Thymus (tissue), 11 donors: ENCODE measurements at regions not wholly inside any gene's neighbourhood (a gene's known extent, or its start where the extent isn't known, plus 50 kb on each side); places are given as distances from the start of the nearest gene placed in this dataset.

Experiments
- DNase-seq, 9 donors: peaks; one replicate each; pipeline ENCODE4 v3.0.0-alpha.2; 2013; ENCODE audit warnings: low spot score in 9 of 9, low read depth in 6 of 9, missing footprints in 1 of 9
- H3K27ac ChIP-seq, 2 donors: one replicate each; pipeline ENCODE4 v1.5.1; 2013; ENCODE audit warnings: control low read depth in 1 of 2, low read depth in 1 of 2, low read length in 1 of 2, mild to moderate bottlenecking in 1 of 2, moderate library complexity in 1 of 2
- H3K27me3 ChIP-seq, 2 donors: one replicate each; pipeline ENCODE4 v1.5.1; 2013; ENCODE audit warnings: low read length in 1 of 2; ENCODE audit not compliant: control insufficient read depth in 2 of 2, insufficient read depth in 1 of 2
- H3K36me3 ChIP-seq, 2 donors: one replicate each; pipeline ENCODE4 v1.5.1; 2013; ENCODE audit warnings: low read length in 1 of 2, mild to moderate bottlenecking in 1 of 2, moderate library complexity in 1 of 2; ENCODE audit not compliant: control insufficient read depth in 2 of 2, insufficient read depth in 2 of 2
- H3K4me1 ChIP-seq, 2 donors: one replicate each; pipeline ENCODE4 v1.5.1; 2013; ENCODE audit warnings: low read length in 2 of 2; ENCODE audit not compliant: control insufficient read depth in 2 of 2, insufficient read depth in 2 of 2
- H3K4me3 ChIP-seq, 2 donors: one replicate each; pipeline ENCODE4 v1.5.1; 2013; ENCODE audit warnings: low read length in 2 of 2, control low read depth in 1 of 2, mild to moderate bottlenecking in 1 of 2
- H3K9me3 ChIP-seq, 2 donors: one replicate each; pipeline ENCODE4 v1.5.1; 2013; ENCODE audit warnings: low read length in 1 of 2, mild to moderate bottlenecking in 1 of 2; ENCODE audit not compliant: control insufficient read depth in 2 of 2, insufficient read depth in 1 of 2
- WGBS: extraction: QIAGEN DNeasy Blood & Tissue Kit; methylation state at CpG from one replicate; pipeline ENCODE4 v1.1.7; 2013; 5-methylcytosine and 5-hydroxymethylcytosine counted together
- donor health status: healthy.

DNA sequence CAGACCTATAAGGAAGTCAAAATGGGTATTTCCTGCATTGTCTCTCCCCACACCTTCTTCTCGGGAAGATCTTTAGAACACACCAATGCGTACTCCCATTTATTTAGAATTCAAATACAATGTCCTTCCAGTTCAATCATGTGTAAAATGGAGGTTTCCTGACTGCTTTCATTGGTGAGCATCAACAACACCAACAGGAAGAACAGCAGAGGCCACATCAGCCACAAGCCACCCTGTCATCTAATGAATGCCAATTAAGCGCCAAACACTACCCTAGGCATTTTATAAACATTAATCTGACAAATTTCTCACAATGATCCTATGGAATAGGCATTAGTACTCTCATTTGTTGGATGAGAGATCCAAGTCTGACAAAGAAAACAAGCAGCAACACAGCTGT, 68.4 kb upstream of the SMLR1 start:
- H3K9me3 ChIP-seq: no peaks in the 10 kb centered on the region
- 88% methylated on average over 3 of the region's 3 CpGs for WGBS
- H3K27ac ChIP-seq: no peak overlapping the region
- H3K36me3 ChIP-seq: no peaks in the 10 kb centered on the region
- no peak for DNase-seq
- H3K4me1 ChIP-seq: no peaks in the 10 kb centered on the region
- no peak overlapping the region for H3K4me3 ChIP-seq
- no peaks in the 10 kb centered on the region for H3K27me3 ChIP-seq

GRCh38 chr6:130760006-130760405, 67.2 kb upstream of the SMLR1 start:
- Histone ChIP-seq H3K4me3 (no peak overlapping the region), H3K27me3 (no peaks in the 10 kb centered on the region), H3K36me3 (no peaks in the 10 kb centered on the region), H3K27ac (no peak overlapping the region), H3K4me1 (no peaks in the 10 kb centered on the region), H3K9me3 (no peaks in the 10 kb centered on the region)
- 94% methylated on average over 1 of the region's 1 CpG for WGBS
- no peak for DNase-seq

DNA sequence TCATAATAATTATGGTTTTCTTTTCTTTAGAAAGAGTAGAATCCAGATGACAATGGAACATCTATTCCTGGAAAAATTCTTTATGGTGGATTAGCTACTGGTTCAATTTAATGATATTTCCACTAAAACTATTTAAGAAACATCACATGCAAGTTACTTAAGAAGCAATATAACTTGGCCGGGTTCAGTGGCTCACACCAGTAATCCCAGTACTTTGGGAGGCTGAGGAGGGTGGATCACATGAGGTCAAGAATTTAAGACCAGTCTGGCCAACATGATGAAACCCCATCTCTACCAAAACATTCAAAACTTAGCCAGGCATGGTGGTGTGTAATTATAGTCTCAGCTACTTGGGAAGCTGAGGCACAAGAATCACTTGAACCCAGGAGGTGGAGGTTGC, 65.9 kb upstream of the SMLR1 start:
- Histone ChIP-seq H3K9me3 (no peaks in the 10 kb centered on the region), H3K36me3 (no peaks in the 10 kb centered on the region), H3K4me1 (no peaks in the 10 kb centered on the region), H3K27ac (no peak overlapping the region), H3K27me3 (no peaks in the 10 kb centered on the region), H3K4me3 (no peak overlapping the region)
- DNase-seq: no peak
- 100% methylated on average over 1 of the region's 1 CpG for WGBS

GRCh38 chr6:130765181-130765727, 62.0 kb upstream of the SMLR1 start:
- no peak for DNase-seq
- no peaks in the 10 kb centered on the region for H3K4me1 ChIP-seq
- H3K27ac ChIP-seq: no peak overlapping the region
- no peak overlapping the region for H3K4me3 ChIP-seq
- no peaks in the 10 kb centered on the region for H3K27me3 ChIP-seq
- WGBS: 98% methylated on average over 3 of the region's 3 CpGs
- no peaks in the 10 kb centered on the region for H3K9me3 ChIP-seq
- no peaks in the 10 kb centered on the region for H3K36me3 ChIP-seq

DNA sequence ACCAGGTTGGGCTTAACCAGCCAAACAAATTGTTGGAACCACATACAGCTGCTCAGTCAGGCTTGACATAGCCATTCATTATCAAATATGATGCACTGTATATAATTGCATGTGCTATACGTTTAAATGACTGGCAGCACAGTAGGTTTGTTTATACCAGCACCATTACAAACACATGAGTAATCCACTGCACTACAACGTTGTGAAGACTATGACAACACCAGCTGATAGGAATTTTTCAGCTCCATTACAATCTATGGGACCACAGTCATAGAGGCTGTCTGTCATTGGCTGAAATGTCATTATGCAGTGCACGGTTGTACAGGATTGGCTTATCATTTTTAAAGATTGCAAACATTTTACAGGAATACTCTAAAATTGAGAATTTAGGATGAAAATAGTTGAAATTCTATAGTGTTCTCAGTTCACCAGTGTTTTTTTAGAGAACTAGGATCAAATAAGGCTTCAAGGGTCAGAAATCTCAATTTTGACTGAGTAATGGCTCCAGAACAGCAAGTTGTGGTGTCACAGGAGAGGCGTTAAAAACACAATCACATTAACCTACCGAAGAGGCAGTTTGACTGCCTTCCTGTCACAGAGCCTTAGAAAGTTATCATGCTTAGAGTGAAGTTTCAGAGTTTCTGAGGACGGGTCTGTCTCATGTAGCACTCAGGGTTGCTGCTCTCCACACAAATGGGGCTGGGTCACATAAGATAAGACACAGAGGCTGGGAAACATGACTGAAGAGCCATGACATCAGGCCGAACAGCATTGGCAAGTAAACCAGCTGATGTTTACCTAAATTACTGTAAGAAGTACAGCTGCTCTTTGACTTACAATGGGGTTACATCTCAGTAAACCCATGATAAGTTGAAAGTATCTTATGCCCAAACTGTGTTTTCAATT, 60.7 kb upstream of the SMLR1 start:
- WGBS: 95% methylated on average over 7 of the region's 7 CpGs
- Histone ChIP-seq H3K27me3 (no peaks in the 10 kb centered on the region), H3K9me3 (no peaks in the 10 kb centered on the region), H3K4me1 (no peaks in the 10 kb centered on the region), H3K36me3 (no peaks in the 10 kb centered on the region), H3K4me3 (no peak overlapping the region), H3K27ac (no peak overlapping the region)
- DNase-seq: no peak

GRCh38 chr6:130769861-130770260, 57.3 kb upstream of the SMLR1 start:
- WGBS: 100% methylated on average over 1 of the region's 1 CpG
- Histone ChIP-seq H3K27ac (no peak overlapping the region), H3K9me3 (no peaks in the 10 kb centered on the region), H3K36me3 (no peaks in the 10 kb centered on the region), H3K4me1 (no peaks in the 10 kb centered on the region), H3K27me3 (no peaks in the 10 kb centered on the region), H3K4me3 (no peak overlapping the region)
- no peak for DNase-seq

- WGBS: 96% methylated on average over 3 of the region's 3 CpGs
- H3K27me3 ChIP-seq: no peaks in the 10 kb centered on the region
Observed at GRCh38 chr6:130771741-130772140, 55.5 kb upstream of the SMLR1 start.

DNA sequence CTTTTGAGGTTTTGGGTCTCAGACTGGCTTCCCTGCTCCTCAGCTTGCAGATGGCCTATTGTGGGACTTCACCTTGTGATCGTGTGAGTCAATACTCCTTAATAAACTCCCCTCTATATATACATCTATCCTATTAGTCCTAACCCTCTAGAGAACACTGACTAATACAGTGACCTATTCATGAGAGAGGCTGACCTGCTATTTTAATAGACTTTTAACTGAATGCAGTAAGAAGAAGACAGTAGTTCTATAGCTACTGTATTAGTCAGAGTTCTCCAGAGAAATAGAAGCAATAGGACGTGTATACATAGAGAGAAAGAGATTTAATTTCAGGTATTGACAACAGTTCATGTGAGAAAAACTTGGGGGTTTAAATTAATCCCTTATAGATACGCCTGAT, 53.3 kb upstream of the SMLR1 start:
- H3K4me1 ChIP-seq: peaks cover 0 to 3% of the 10 kb centered on the region in 2 donors
- 95% methylated on average over 3 of the region's 3 CpGs for WGBS
- no peaks in the 10 kb centered on the region for H3K36me3 ChIP-seq
- H3K27ac ChIP-seq: no peak overlapping the region
- DNase-seq: no peak
- H3K27me3 ChIP-seq: no peaks in the 10 kb centered on the region
- no peaks in the 10 kb centered on the region for H3K9me3 ChIP-seq
- no peak overlapping the region for H3K4me3 ChIP-seq

More at GRCh38 chr6:130771741-130772140, 55.5 kb upstream of the SMLR1 start:
- Histone ChIP-seq H3K36me3 (no peaks in the 10 kb centered on the region), H3K4me1 (peaks cover 0 to 3% of the 10 kb centered on the region in 2 donors), H3K4me3 (no peak overlapping the region), H3K9me3 (no peaks in the 10 kb centered on the region), H3K27ac (no peak overlapping the region)
- no peak for DNase-seq

DNA sequence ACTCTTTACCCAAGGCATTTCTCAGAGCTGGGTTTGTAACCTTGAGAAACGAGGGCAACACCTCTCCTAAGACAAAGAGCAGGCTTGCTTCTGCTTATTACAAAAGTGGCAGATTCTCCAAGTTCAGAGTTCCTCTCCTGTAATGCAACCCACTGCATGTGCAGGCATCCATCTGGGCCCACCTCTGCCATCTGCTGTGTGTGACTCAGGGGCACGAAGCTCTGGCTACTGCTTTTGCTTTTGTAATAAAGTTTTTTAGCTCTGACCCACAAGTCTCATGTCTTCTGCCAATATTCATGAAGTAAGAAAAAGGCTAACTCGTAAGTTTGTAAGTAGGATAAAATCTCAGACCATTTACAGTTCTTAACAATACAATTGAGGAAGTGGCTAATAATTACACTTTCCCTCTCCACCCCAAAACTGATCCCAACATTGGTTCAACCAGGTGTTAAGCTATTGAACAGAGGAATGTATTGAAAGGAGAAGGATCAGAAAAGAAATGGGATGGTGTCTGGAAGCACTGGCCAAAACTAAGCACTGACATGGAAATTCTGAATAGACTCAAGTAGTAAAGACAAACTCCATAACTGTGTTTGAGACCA, 51.7 kb upstream of the SMLR1 start:
- WGBS: 66% methylated on average over 3 of the region's 3 CpGs
- Histone ChIP-seq H3K4me3 (no peak overlapping the region), H3K36me3 (no peaks in the 10 kb centered on the region), H3K9me3 (no peaks in the 10 kb centered on the region), H3K4me1 (peaks cover 0 to 13% of the 10 kb centered on the region in 2 donors), H3K27ac (no peak overlapping the region), H3K27me3 (no peaks in the 10 kb centered on the region)
- no peak for DNase-seq
